ENCODE measurements at regions not wholly inside any gene's neighbourhood (a gene's known extent, or its start where the extent isn't known, plus 50 kb on each side); places are given as distances from the start of the nearest gene placed in this dataset.

- no peak overlapping the region for H3K4me2 ChIP-seq (ENCODE audit: low read length)
- no peaks in the 10 kb centered on the region for H3K36me3 ChIP-seq (ENCODE audit: insufficient read depth, low read length)
- H3K4me3 ChIP-seq (ENCODE audit: low read length): no peak overlapping the region
- H3K9me3 ChIP-seq (ENCODE audit: low read length): no peaks in the 10 kb centered on the region
- TF ChIP-seq CTCF (IDR thresholded peaks at IDR 0.05; ENCODE audit: poor library complexity, severe bottlenecking): no peak
- no peak for TF ChIP-seq RAD21 (conservative IDR thresholded peaks at IDR 0.05)
- TF ChIP-seq EP300 (conservative IDR thresholded peaks at IDR 0.05; ENCODE audit: poor library complexity, severe bottlenecking): no peak
- no peak for TF ChIP-seq POLR2AphosphoS5 (IDR thresholded peaks at IDR 0.05)
- TF ChIP-seq TAF1 (IDR thresholded peaks at IDR 0.05; ENCODE audit: low read depth): no peak
- no peaks in the 10 kb centered on the region for H4K20me1 ChIP-seq (ENCODE audit: insufficient read depth)
- H3K27ac ChIP-seq (ENCODE audit: low read length): no peak overlapping the region
- no peak overlapping the region for H2AFZ ChIP-seq (ENCODE audit: low read depth, low read length)
- H3K9ac ChIP-seq (ENCODE audit: low read length): no peak overlapping the region
- H3K9me2 ChIP-seq (ENCODE audit: insufficient read depth, low read length): no peaks in the 10 kb centered on the region
- H3K79me2 ChIP-seq (replicated peaks; ENCODE audit: insufficient read depth, low read length): no peaks in the 10 kb centered on the region
- H3F3A ChIP-seq (ENCODE audit: insufficient read depth, low read length, poor library complexity, severe bottlenecking): no peaks in the 10 kb centered on the region
- H3K27me3 ChIP-seq (ENCODE audit: insufficient read depth, low read depth, low read length): no peaks in the 10 kb centered on the region
These were observed 252.3 kb upstream of the FGGY start for GRCh38 chr1:59044535-59045121.

GRCh38 chr1:59045137-59045536, 251.8 kb upstream of the FGGY start:
- Histone ChIP-seq H3K4me3 (ENCODE audit: low read length) (no peak overlapping the region), H2AFZ (ENCODE audit: low read depth, low read length) (no peak overlapping the region), H3K36me3 (ENCODE audit: insufficient read depth, low read length) (no peaks in the 10 kb centered on the region)

More at GRCh38 chr1:59045137-59045536, 251.8 kb upstream of the FGGY start:
- H4K20me1 ChIP-seq (ENCODE audit: insufficient read depth): no peaks in the 10 kb centered on the region
- no peaks in the 10 kb centered on the region for H3K27me3 ChIP-seq (ENCODE audit: insufficient read depth, low read depth, low read length)
- TF ChIP-seq REST (IDR thresholded peaks at IDR 0.05; ENCODE audit: borderline replicate concordance) (no peak), POLR2AphosphoS5 (IDR thresholded peaks at IDR 0.05) (no peak), EZH2 (IDR thresholded peaks at IDR 0.05; ENCODE audit: borderline replicate concordance, insufficient read depth, low read length, poor library complexity, severe bottlenecking) (no peak), EP300 (conservative IDR thresholded peaks at IDR 0.05; ENCODE audit: poor library complexity, severe bottlenecking) (no peak), RAD21 (conservative IDR thresholded peaks at IDR 0.05) (no peak), CTCF (IDR thresholded peaks at IDR 0.05; ENCODE audit: poor library complexity, severe bottlenecking) (no peak), TAF1 (IDR thresholded peaks at IDR 0.05; ENCODE audit: low read depth) (no peak), MXI1 (conservative IDR thresholded peaks at IDR 0.05; ENCODE audit: poor library complexity, severe bottlenecking) (no peak), SMC3 (conservative IDR thresholded peaks at IDR 0.05; ENCODE audit: poor library complexity) (no peak)
- H3K79me2 ChIP-seq (replicated peaks; ENCODE audit: insufficient read depth, low read length): no peaks in the 10 kb centered on the region
- H3K9ac ChIP-seq (ENCODE audit: low read length): no peak overlapping the region
- no peak overlapping the region for H3K27ac ChIP-seq (ENCODE audit: low read length)
- no peaks in the 10 kb centered on the region for H3K9me3 ChIP-seq (ENCODE audit: low read length)
- H3K4me2 ChIP-seq (ENCODE audit: low read length): no peak overlapping the region
- H3F3A ChIP-seq (ENCODE audit: insufficient read depth, low read length, poor library complexity, severe bottlenecking): no peaks in the 10 kb centered on the region
- H3K9me2 ChIP-seq (ENCODE audit: insufficient read depth, low read length): no peaks in the 10 kb centered on the region
